ENCODE measurements at regions not wholly inside any gene's neighbourhood (a gene's known extent, or its start where the extent isn't known, plus 50 kb on each side); places are given as distances from the start of the nearest gene placed in this dataset.

DNA sequence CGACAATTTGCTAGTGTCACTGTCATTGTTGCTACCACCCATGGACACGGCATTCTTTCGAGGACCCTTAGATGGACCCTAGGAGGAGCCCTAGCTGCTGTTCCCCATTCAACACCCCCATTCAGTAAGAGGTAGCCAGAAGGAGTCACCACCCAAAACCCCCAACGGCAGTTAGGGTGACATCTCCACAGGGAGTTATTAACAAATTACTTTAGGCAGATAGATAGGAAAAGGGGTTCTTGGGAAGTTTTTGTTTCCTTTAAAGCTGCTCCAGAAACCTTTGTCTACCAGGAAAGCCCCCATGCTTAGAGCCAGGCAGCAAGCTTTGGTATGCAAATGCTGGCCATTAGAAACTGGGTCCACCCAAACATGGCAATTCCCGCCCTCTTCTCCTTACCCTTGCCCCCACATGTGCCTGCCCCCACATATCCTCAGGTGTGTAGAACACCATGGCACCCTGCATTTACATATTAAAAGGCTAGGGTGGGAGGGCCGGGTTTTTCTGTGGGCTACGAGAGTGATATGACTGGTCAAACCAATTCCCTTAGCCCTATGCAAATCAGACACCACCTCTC is 190.9 kb downstream of the SLITRK6 start:
- Mint-ChIP-seq H3K27ac (peak overlapping the region; percentile 79), H3K9me3 (peaks cover 5% of the 10 kb centered on the region; the same call in 1 of the 3 replicates), H3K4me1 (peaks cover 19% of the 10 kb centered on the region), H3K27me3 (ENCODE audit: insufficient read depth, low read depth, poor library complexity) (peaks cover 2% of the 10 kb centered on the region), H3K4me3 (no peak overlapping the region; the same call in 2 of the 3 replicates), H3K36me3 (ENCODE audit: low read depth) (no peaks in the 10 kb centered on the region)
- Histone ChIP-seq H3K27me3 (ENCODE audit: insufficient read depth) (no peaks in the 10 kb centered on the region), H2AFZ (no peak overlapping the region), H3K79me2 (replicated peaks; ENCODE audit: insufficient read depth) (no peaks in the 10 kb centered on the region), H3K4me3 (no peak overlapping the region), H3F3A (replicated peaks; ENCODE audit: low read depth) (no peaks in the 10 kb centered on the region), H4K20me1 (replicated peaks; ENCODE audit: insufficient read depth) (no peaks in the 10 kb centered on the region), H3K9me2 (ENCODE audit: insufficient read depth) (0 out of 2 replicates have a peak, but pooled peaks cover 3% of the 10 kb centered on the region), H3K4me1 (ENCODE audit: insufficient read depth) (0 out of 2 replicates have a peak, but pooled peaks cover 6% of the 10 kb centered on the region), H3K4me2 (no peak overlapping the region), H3K27ac (ENCODE audit: low read depth) (no peak overlapping the region; the same call in 1 of the 2 replicates), H3K36me3 (ENCODE audit: insufficient read depth) (no peaks in the 10 kb centered on the region)
- DNase-seq (ENCODE audit: low spot score) (peak; percentile 53), ATAC-seq (peak; percentile 96)
- TF ChIP-seq, protein P1, sequence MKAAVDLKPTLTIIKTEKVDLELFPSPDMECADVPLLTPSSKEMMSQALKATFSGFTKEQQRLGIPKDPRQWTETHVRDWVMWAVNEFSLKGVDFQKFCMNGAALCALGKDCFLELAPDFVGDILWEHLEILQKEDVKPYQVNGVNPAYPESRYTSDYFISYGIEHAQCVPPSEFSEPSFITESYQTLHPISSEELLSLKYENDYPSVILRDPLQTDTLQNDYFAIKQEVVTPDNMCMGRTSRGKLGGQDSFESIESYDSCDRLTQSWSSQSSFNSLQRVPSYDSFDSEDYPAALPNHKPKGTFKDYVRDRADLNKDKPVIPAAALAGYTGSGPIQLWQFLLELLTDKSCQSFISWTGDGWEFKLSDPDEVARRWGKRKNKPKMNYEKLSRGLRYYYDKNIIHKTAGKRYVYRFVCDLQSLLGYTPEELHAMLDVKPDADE (IDR thresholded peaks at IDR 0.05) = no peak
- TF ChIP-seq ZNF114 (CRISPR knock-in tag; IDR thresholded peaks at IDR 0.05) (peak; percentile 90), NANOG (IDR thresholded peaks at IDR 0.05; ENCODE audit: borderline replicate concordance) (0 out of 2 replicates have a peak, but pooled peaks have one; percentile 39), STAT1 (IDR thresholded peaks at IDR 0.05; ENCODE audit: unreplicated experiment) (no peak)
- TF ChIP-seq, protein P2, sequence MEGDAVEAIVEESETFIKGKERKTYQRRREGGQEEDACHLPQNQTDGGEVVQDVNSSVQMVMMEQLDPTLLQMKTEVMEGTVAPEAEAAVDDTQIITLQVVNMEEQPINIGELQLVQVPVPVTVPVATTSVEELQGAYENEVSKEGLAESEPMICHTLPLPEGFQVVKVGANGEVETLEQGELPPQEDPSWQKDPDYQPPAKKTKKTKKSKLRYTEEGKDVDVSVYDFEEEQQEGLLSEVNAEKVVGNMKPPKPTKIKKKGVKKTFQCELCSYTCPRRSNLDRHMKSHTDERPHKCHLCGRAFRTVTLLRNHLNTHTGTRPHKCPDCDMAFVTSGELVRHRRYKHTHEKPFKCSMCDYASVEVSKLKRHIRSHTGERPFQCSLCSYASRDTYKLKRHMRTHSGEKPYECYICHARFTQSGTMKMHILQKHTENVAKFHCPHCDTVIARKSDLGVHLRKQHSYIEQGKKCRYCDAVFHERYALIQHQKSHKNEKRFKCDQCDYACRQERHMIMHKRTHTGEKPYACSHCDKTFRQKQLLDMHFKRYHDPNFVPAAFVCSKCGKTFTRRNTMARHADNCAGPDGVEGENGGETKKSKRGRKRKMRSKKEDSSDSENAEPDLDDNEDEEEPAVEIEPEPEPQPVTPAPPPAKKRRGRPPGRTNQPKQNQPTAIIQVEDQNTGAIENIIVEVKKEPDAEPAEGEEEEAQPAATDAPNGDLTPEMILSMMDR (conservative IDR thresholded peaks at IDR 0.05; ENCODE audit: low read depth in 2 of 2) = peak in 1 of 2 experiments; percentile 22; a peak in 1 of 4 replicates

DNA sequence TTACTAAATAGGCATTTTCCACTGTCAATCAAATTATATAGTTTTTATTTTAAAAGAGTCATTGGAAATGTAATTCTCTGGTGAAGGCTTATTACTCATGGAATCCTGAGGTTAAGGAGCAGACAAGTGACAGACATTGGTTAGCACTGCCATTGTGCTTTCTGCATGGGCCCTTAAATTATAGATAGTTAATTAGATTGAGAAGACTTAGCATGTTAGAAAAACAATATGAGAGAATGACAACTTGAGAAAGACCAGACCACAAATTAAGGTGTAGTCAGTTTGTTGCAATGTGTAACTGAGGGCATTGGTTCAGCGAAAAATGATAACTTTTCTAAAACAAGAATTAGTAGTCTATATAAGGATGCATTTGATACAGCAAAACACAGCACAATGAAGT is 195.5 kb downstream of the SLITRK6 start:
- Histone ChIP-seq H3K36me3 (ENCODE audit: insufficient read depth) (no peaks in the 10 kb centered on the region), H3K4me3 (no peak overlapping the region), H2AFZ (no peak overlapping the region), H3K79me2 (replicated peaks; ENCODE audit: insufficient read depth) (no peaks in the 10 kb centered on the region), H4K20me1 (replicated peaks; ENCODE audit: insufficient read depth) (no peaks in the 10 kb centered on the region), H3K4me1 (ENCODE audit: insufficient read depth) (no peaks in the 10 kb centered on the region), H3K4me2 (no peak overlapping the region), H3F3A (replicated peaks; ENCODE audit: low read depth) (no peaks in the 10 kb centered on the region), H3K9me2 (ENCODE audit: insufficient read depth) (0 out of 2 replicates have a peak, but pooled peaks cover 3% of the 10 kb centered on the region), H3K27me3 (ENCODE audit: insufficient read depth) (no peaks in the 10 kb centered on the region), H3K27ac (ENCODE audit: low read depth) (no peak overlapping the region)
- peaks cover 5% of the 10 kb centered on the region; the same call in 1 of the 3 replicates for H3K9me3 Mint-ChIP-seq
- no peaks in the 10 kb centered on the region for H3K36me3 Mint-ChIP-seq (ENCODE audit: low read depth)
- peaks cover 9% of the 10 kb centered on the region for H3K4me1 Mint-ChIP-seq
- H3K4me3 Mint-ChIP-seq = no peak overlapping the region
- no peak overlapping the region for H3K27ac Mint-ChIP-seq
- H3K27me3 Mint-ChIP-seq (ENCODE audit: insufficient read depth, low read depth, poor library complexity) = peaks cover 3% of the 10 kb centered on the region
- ATAC-seq (no peak), DNase-seq (ENCODE audit: low spot score) (no peak)
- TF ChIP-seq ZNF331 (CRISPR knock-in tag; IDR thresholded peaks at IDR 0.05; ENCODE audit: low read depth) (no peak), NANOG (IDR thresholded peaks at IDR 0.05; ENCODE audit: borderline replicate concordance) (no peak), POLR2AphosphoS5 (IDR thresholded peaks at IDR 0.05; ENCODE audit: low read depth) (no peak), STAT1 (IDR thresholded peaks at IDR 0.05; ENCODE audit: unreplicated experiment) (no peak), EZH2 (IDR thresholded peaks at IDR 0.05; ENCODE audit: low read depth, unreplicated experiment) (no peak), JUNB (IDR thresholded peaks at IDR 0.05; ENCODE audit: unreplicated experiment) (no peak), EZH2phosphoT487 (IDR thresholded peaks at IDR 0.05; ENCODE audit: unreplicated experiment) (no peak), ZNF114 (CRISPR knock-in tag; IDR thresholded peaks at IDR 0.05) (no peak)
- TF ChIP-seq, protein P3, sequence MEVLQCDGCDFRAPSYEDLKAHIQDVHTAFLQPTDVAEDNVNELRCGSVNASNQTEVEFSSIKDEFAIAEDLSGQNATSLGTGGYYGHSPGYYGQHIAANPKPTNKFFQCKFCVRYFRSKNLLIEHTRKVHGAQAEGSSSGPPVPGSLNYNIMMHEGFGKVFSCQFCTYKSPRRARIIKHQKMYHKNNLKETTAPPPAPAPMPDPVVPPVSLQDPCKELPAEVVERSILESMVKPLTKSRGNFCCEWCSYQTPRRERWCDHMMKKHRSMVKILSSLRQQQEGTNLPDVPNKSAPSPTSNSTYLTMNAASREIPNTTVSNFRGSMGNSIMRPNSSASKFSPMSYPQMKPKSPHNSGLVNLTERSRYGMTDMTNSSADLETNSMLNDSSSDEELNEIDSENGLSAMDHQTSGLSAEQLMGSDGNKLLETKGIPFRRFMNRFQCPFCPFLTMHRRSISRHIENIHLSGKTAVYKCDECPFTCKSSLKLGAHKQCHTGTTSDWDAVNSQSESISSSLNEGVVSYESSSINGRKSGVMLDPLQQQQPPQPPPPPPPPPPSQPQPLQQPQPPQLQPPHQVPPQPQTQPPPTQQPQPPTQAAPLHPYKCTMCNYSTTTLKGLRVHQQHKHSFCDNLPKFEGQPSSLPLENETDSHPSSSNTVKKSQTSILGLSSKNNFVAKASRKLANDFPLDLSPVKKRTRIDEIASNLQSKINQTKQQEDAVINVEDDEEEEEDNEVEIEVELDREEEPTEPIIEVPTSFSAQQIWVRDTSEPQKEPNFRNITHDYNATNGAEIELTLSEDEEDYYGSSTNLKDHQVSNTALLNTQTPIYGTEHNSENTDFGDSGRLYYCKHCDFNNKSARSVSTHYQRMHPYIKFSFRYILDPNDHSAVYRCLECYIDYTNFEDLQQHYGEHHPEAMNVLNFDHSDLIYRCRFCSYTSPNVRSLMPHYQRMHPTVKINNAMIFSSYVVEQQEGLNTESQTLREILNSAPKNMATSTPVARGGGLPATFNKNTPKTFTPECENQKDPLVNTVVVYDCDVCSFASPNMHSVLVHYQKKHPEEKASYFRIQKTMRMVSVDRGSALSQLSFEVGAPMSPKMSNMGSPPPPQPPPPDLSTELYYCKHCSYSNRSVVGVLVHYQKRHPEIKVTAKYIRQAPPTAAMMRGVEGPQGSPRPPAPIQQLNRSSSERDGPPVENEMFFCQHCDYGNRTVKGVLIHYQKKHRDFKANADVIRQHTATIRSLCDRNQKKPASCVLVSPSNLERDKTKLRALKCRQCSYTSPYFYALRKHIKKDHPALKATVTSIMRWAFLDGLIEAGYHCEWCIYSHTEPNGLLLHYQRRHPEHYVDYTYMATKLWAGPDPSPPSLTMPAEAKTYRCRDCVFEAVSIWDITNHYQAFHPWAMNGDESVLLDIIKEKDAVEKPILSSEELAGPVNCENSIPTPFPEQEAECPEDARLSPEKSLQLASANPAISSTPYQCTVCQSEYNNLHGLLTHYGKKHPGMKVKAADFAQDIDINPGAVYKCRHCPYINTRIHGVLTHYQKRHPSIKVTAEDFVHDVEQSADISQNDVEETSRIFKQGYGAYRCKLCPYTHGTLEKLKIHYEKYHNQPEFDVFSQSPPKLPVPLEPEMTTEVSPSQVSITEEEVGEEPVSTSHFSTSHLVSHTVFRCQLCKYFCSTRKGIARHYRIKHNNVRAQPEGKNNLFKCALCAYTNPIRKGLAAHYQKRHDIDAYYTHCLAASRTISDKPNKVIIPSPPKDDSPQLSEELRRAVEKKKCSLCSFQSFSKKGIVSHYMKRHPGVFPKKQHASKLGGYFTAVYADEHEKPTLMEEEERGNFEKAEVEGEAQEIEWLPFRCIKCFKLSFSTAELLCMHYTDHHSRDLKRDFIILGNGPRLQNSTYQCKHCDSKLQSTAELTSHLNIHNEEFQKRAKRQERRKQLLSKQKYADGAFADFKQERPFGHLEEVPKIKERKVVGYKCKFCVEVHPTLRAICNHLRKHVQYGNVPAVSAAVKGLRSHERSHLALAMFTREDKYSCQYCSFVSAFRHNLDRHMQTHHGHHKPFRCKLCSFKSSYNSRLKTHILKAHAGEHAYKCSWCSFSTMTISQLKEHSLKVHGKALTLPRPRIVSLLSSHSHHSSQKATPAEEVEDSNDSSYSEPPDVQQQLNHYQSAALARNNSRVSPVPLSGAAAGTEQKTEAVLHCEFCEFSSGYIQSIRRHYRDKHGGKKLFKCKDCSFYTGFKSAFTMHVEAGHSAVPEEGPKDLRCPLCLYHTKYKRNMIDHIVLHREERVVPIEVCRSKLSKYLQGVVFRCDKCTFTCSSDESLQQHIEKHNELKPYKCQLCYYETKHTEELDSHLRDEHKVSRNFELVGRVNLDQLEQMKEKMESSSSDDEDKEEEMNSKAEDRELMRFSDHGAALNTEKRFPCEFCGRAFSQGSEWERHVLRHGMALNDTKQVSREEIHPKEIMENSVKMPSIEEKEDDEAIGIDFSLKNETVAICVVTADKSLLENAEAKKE (CRISPR knock-in tag; IDR thresholded peaks at IDR 0.05) = no peak
- TF ChIP-seq, protein P1 (IDR thresholded peaks at IDR 0.05) = no peak
